GM10266 (cell line): ENCODE measurements at regions not wholly inside any gene's neighbourhood (a gene's known extent, or its start where the extent isn't known, plus 50 kb on each side); places are given as distances from the start of the nearest gene placed in this dataset.

Experiments
- DNase-seq: peaks from one replicate; pipeline ENCODE4 v3.0.0; 2012; ENCODE audit errors: extremely low spot score
- CTCF ChIP-seq: IDR thresholded peaks from 2 replicates; pipeline ENCODE4 v1.5.1; 2012; ENCODE audit warnings: mild to moderate bottlenecking, low read depth; ENCODE audit not compliant: control insufficient read depth, insufficient read depth; ENCODE audit errors: missing control alignments

DNA sequence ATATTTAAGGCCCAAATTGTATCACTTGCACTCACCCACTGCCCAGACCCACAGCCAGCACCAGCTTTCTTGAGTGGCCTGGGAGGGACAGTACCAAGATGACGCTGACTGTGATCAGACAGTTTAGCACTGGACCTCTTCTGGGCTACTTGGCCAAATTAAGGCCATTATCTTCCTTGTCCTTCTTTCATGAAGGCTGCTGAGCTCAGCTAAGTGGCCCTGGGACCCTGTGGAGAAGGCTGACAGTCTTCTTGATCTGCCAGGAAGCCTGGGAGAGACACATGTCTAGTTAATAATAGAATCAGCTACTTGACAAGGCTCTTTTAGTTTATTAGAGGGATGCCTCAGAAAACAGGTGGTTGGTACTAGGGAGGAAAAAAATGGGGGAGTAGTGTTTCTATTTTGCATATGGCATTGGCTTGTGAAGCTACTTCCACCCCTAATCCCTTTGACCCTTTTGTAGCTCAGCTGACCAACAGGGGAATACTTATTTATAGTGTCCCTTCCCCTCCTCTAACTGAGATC lies 127.9 kb upstream of the NTM start:
- no peak for DNase-seq
- no peak for TF ChIP-seq CTCF

- no peak for TF ChIP-seq CTCF
- DNase-seq, result no peak
These were observed 124.3 kb upstream of the NTM start for GRCh38 chr11:131246156-131246555.

DNA sequence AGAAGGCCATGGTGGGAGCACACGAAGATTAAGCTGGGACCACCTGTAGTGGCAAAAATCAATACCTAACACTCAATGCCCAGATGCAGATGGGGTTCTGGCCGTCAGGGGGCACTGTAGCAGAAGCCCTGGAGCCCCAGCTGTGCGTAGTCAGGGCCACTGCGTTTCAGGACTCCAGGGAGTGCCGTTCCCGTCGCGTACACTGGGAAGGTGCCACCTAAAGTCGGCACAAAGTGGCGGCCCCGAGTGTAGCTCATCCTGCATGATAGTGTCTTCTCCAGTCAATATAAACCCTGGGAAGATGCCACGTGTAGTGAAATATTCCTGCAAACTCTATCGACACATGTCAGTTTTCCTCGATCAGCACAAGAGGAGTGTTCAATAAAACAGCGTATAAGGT lies 123.8 kb upstream of the NTM start:
- peak; percentile 51 for TF ChIP-seq CTCF
- DNase-seq, result peak; percentile 22

- no peak for TF ChIP-seq CTCF
- DNase-seq, result no peak
These were observed 121.8 kb upstream of the NTM start for GRCh38 chr11:131248588-131248987.

DNA sequence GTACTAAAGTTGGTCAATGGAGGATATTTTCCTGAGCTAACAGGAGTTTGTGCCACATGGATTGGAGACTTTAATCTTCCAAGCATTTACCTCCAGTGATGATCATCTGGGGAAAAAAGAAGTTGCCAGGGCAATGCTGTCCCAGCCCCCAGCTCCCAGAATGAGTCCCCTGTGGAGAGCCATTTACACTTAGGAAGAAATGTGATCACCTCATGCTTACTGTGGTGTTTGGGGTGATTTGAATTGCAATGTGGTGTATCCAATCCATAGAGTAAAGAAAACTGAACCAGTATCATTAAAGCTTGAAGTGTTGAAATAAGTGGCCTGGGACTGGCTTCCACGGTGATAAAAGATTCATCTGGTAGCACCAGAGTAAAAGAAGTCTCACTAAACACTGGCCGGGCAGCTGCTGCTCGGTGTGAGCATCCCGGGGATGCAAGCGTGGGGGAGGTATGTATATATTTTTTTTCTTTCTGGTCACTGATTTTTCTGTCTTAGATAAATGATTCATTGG lies 117.2 kb upstream of the NTM start:
- TF ChIP-seq CTCF, result no peak
- DNase-seq, result no peak

- no peak for TF ChIP-seq CTCF
- DNase-seq, result no peak
These were observed 116.7 kb upstream of the NTM start for GRCh38 chr11:131253656-131254151.

DNA sequence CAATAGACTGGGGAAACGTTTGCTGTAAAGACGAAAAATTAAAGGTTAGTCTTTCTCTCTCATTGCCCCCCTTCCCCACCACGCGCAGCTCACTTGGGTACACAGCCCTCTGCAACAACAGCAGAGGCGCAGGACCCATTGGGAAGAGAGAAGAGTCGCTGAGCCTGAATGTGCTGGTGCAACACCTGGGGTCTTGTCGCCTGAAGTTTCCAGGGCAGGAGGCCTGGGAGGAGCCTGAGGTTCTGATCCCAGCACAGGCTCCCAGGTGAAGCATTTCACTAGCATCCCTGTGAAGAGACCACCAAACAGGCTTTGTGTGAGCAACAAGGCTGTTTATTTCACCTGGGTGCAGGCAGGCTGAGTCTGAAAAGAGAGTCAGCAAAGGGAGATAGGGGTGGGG lies 116.2 kb upstream of the NTM start:
- no peak for DNase-seq
- no peak for TF ChIP-seq CTCF
